ENCODE measurements at regions not wholly inside any gene's neighbourhood (a gene's known extent, or its start where the extent isn't known, plus 50 kb on each side); places are given as distances from the start of the nearest gene placed in this dataset.

GRCh38 chr11:45518141-45518832, 147.1 kb downstream of the CHST1 start:
- DNase-seq (ENCODE audit: low spot score) = no peak

- DNase-seq (ENCODE audit: low spot score) = no peak
Observed at GRCh38 chr11:45517171-45517770, 148.2 kb downstream of the CHST1 start.

- DNase-seq (ENCODE audit: low spot score) = no peak
Observed at GRCh38 chr11:45513821-45514340, 151.5 kb downstream of the CHST1 start.

GRCh38 chr11:45512471-45513148, 152.8 kb downstream of the CHST1 start:
- no peak for DNase-seq (ENCODE audit: low spot score)

GRCh38 chr11:45511566-45511965, 153.9 kb downstream of the CHST1 start:
- DNase-seq (ENCODE audit: low spot score) = no peak

- DNase-seq (ENCODE audit: low spot score) = no peak
Observed at GRCh38 chr11:45507916-45508315, 157.5 kb downstream of the CHST1 start.

GRCh38 chr11:45503311-45503710, 162.1 kb downstream of the CHST1 start:
- DNase-seq (ENCODE audit: low spot score) = no peak

GRCh38 chr11:45502226-45502545, 163.2 kb downstream of the CHST1 start:
- DNase-seq (ENCODE audit: low spot score) = no peak

GRCh38 chr11:45501392-45502225, 163.8 kb downstream of the CHST1 start:
- DNase-seq (ENCODE audit: low spot score) = no peak

GRCh38 chr11:45500451-45500850, 165.0 kb downstream of the CHST1 start:
- no peak for DNase-seq (ENCODE audit: low spot score)

- no peak for DNase-seq (ENCODE audit: low spot score)
Observed at GRCh38 chr11:45494738-45495137, 170.7 kb downstream of the CHST1 start.

GRCh38 chr11:45489281-45489905, 176.0 kb downstream of the CHST1 start:
- no peak for DNase-seq (ENCODE audit: low spot score)

GRCh38 chr11:45486461-45486860, 179.0 kb downstream of the CHST1 start:
- DNase-seq (ENCODE audit: low spot score) = no peak

GRCh38 chr11:45485070-45485707, 180.2 kb downstream of the CHST1 start:
- no peak for DNase-seq (ENCODE audit: low spot score)

GRCh38 chr11:45484326-45484883, 181.0 kb downstream of the CHST1 start:
- no peak for DNase-seq (ENCODE audit: low spot score)

GRCh38 chr11:45483416-45483815, 182.0 kb downstream of the CHST1 start:
- no peak for DNase-seq (ENCODE audit: low spot score)

- no peak for DNase-seq (ENCODE audit: low spot score)
Observed at GRCh38 chr11:45482331-45482730, 183.1 kb downstream of the CHST1 start.

- no peak for DNase-seq (ENCODE audit: low spot score)
Observed at GRCh38 chr11:45481026-45481425, 184.4 kb downstream of the CHST1 start.

GRCh38 chr11:45477588-45477987, 187.8 kb downstream of the CHST1 start:
- DNase-seq (ENCODE audit: low spot score) = no peak

GRCh38 chr11:45476126-45476525, 189.3 kb downstream of the CHST1 start:
- no peak for DNase-seq (ENCODE audit: low spot score)

- no peak for DNase-seq (ENCODE audit: low spot score)
Observed at GRCh38 chr11:45475173-45475572, 189.0 kb upstream of the SYT13 start.

Data from AG08395 (cell line).